ENCODE measurements at regions not wholly inside any gene's neighbourhood (a gene's known extent, or its start where the extent isn't known, plus 50 kb on each side); places are given as distances from the start of the nearest gene placed in this dataset.

DNA sequence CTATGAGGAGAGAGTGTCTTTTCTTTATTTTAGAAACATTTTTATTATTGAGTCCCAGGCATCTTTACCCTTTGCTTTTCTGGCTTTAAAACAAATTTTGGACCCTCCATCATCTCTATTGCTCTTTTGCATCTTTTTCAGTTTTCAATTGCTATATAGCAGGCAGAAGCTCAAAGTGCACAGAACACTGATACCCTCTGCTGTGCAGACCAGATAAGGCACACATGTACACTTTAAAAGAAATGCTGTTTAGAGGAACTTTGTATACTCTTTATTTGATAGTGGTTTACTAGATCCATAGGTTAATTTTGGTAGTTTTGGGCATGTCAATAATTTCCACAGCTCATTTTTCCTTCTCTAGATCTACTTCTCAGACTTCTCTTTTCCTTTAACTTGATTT lies 324.2 kb downstream of the SH2D4B start:
- TF ChIP-seq, protein P1, sequence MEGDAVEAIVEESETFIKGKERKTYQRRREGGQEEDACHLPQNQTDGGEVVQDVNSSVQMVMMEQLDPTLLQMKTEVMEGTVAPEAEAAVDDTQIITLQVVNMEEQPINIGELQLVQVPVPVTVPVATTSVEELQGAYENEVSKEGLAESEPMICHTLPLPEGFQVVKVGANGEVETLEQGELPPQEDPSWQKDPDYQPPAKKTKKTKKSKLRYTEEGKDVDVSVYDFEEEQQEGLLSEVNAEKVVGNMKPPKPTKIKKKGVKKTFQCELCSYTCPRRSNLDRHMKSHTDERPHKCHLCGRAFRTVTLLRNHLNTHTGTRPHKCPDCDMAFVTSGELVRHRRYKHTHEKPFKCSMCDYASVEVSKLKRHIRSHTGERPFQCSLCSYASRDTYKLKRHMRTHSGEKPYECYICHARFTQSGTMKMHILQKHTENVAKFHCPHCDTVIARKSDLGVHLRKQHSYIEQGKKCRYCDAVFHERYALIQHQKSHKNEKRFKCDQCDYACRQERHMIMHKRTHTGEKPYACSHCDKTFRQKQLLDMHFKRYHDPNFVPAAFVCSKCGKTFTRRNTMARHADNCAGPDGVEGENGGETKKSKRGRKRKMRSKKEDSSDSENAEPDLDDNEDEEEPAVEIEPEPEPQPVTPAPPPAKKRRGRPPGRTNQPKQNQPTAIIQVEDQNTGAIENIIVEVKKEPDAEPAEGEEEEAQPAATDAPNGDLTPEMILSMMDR (IDR thresholded peaks at IDR 0.05): no peak
- TF ChIP-seq RFX5 (IDR thresholded peaks at IDR 0.05; ENCODE audit: low read length) (no peak), EZH2phosphoT487 (IDR thresholded peaks at IDR 0.05; ENCODE audit: borderline replicate concordance, low read depth) (no peak), EP300 (IDR thresholded peaks at IDR 0.05; ENCODE audit: borderline replicate concordance in 1 of 2, low read depth in 1 of 2, low read length in 1 of 2) (no peak), SMC3 (IDR thresholded peaks at IDR 0.05; ENCODE audit: low read depth, low read length) (no peak), FOXM1 (IDR thresholded peaks at IDR 0.05; ENCODE audit: low read depth) (no peak), ELF1 (IDR thresholded peaks at IDR 0.05) (no peak), TAF1 (IDR thresholded peaks at IDR 0.05; ENCODE audit: borderline replicate concordance, low read depth, low read length) (no peak), GABPA (IDR thresholded peaks at IDR 0.05; ENCODE audit: low read depth) (no peak), RCOR1 (IDR thresholded peaks at IDR 0.05; ENCODE audit: low read length) (no peak)
- TF ChIP-seq, protein P2, sequence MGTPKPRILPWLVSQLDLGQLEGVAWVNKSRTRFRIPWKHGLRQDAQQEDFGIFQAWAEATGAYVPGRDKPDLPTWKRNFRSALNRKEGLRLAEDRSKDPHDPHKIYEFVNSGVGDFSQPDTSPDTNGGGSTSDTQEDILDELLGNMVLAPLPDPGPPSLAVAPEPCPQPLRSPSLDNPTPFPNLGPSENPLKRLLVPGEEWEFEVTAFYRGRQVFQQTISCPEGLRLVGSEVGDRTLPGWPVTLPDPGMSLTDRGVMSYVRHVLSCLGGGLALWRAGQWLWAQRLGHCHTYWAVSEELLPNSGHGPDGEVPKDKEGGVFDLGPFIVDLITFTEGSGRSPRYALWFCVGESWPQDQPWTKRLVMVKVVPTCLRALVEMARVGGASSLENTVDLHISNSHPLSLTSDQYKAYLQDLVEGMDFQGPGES (IDR thresholded peaks at IDR 0.05; ENCODE audit: low read depth, low read length): no peak
- TF ChIP-seq, protein P3, sequence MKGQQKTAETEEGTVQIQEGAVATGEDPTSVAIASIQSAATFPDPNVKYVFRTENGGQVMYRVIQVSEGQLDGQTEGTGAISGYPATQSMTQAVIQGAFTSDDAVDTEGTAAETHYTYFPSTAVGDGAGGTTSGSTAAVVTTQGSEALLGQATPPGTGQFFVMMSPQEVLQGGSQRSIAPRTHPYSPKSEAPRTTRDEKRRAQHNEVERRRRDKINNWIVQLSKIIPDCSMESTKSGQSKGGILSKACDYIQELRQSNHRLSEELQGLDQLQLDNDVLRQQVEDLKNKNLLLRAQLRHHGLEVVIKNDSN (IDR thresholded peaks at IDR 0.05; ENCODE audit: borderline replicate concordance, low read depth): no peak
